Liver (tissue), 8 donors: ENCODE measurements at regions not wholly inside any gene's neighbourhood (a gene's known extent, or its start where the extent isn't known, plus 50 kb on each side); places are given as distances from the start of the nearest gene placed in this dataset.

Source experiments
- DNase-seq: peaks from one replicate; pipeline ENCODE4 v3.0.0-alpha.2; 2017; ENCODE audit warnings: low spot score
- H3K27ac ChIP-seq, 2 donors: one replicate each; pipeline ENCODE4 v1.7.0; 2013; ENCODE audit warnings: inconsistent platforms in 2 of 2, low read length in 2 of 2, control low read depth in 1 of 2, low read depth in 1 of 2, mild to moderate bottlenecking in 1 of 2
- H3K27me3 ChIP-seq, 4 donors: one replicate each; pipeline versions ENCODE4 v1.6.1 to v1.7.0; 2013; ENCODE audit warnings: low read length in 3 of 4, inconsistent platforms in 1 of 4, mild to moderate bottlenecking in 1 of 4, moderate library complexity in 1 of 4; ENCODE audit not compliant: control insufficient read depth in 4 of 4, insufficient read depth in 4 of 4
- H3K36me3 ChIP-seq, 4 donors: one replicate each; pipeline versions ENCODE4 v1.6.1 to v1.7.0; 2013; ENCODE audit warnings: low read length in 3 of 4, mild to moderate bottlenecking in 3 of 4, low read depth in 1 of 4, moderate library complexity in 1 of 4; ENCODE audit not compliant: control insufficient read depth in 4 of 4, insufficient read depth in 3 of 4
- H3K4me1 ChIP-seq, 4 donors: one replicate each; pipeline versions ENCODE4 v1.6.1 to v1.7.0; 2013; ENCODE audit warnings: low read length in 3 of 4, mild to moderate bottlenecking in 3 of 4, moderate library complexity in 1 of 4; ENCODE audit not compliant: control insufficient read depth in 4 of 4, insufficient read depth in 4 of 4
- H3K4me3 ChIP-seq, 3 donors: one replicate each; pipeline versions ENCODE4 v1.6.1 to v1.7.0; 2013; ENCODE audit warnings: low read length in 3 of 3, control low read depth in 1 of 3, low read depth in 1 of 3, mild to moderate bottlenecking in 1 of 3
- H3K9ac ChIP-seq, 2 donors: one replicate each; pipeline ENCODE4 v1.7.0; 2013; ENCODE audit warnings: low read length in 2 of 2, mild to moderate bottlenecking in 2 of 2, moderate library complexity in 2 of 2, control low read depth in 1 of 2, low read depth in 1 of 2
- H3K9me3 ChIP-seq, 4 donors: one replicate each; pipeline versions ENCODE4 v1.6.1 to v1.7.0; 2013; ENCODE audit warnings: low read length in 3 of 4; ENCODE audit not compliant: control insufficient read depth in 4 of 4
- CTCF ChIP-seq: fragments of 150-350 bp; IDR thresholded peaks from 2 replicates; pipeline ENCODE4 v1.5.1; 2017; ENCODE audit warnings: improper control_type of control experiment, low read depth, low read length; ENCODE audit not compliant: missing input control
- EGR1 ChIP-seq, 2 donors: IDR thresholded peaks; 2 replicates each; pipeline ENCODE4 v1.6.1; 2016 to 2018; ENCODE audit warnings: antibody characterized with exemption in 2 of 2, low read depth in 2 of 2
- FOXA1 ChIP-seq: IDR thresholded peaks from 2 replicates; pipeline ENCODE4 v1.6.1; 2016; ENCODE audit warnings: antibody characterized with exemption
- FOXA2 ChIP-seq: IDR thresholded peaks from 2 replicates; pipeline ENCODE4 v1.6.1; 2016; ENCODE audit warnings: antibody characterized with exemption
- GABPA ChIP-seq, 2 donors: IDR thresholded peaks in 1 of 2; conservative IDR thresholded peaks in 1 of 2; 2 replicates each; pipeline ENCODE4 v1.6.1; 2016; ENCODE audit warnings: antibody characterized with exemption in 2 of 2, mild to moderate bottlenecking in 1 of 2, moderate library complexity in 1 of 2
- HNF4G ChIP-seq: IDR thresholded peaks from 2 replicates; pipeline ENCODE4 v1.6.1; 2016; ENCODE audit warnings: antibody characterized with exemption
- MAX ChIP-seq: IDR thresholded peaks from 2 replicates; pipeline ENCODE4 v1.6.1; 2016; ENCODE audit warnings: antibody characterized with exemption
- NR2F2 ChIP-seq: IDR thresholded peaks from 2 replicates; pipeline ENCODE4 v1.6.1; 2016; ENCODE audit warnings: antibody characterized with exemption
- RAD21 ChIP-seq, 2 donors: IDR thresholded peaks; 2 replicates each; pipeline ENCODE4 v1.6.1; 2016; ENCODE audit warnings: antibody characterized with exemption in 2 of 2, mild to moderate bottlenecking in 2 of 2
- REST ChIP-seq: IDR thresholded peaks from 2 replicates; pipeline ENCODE4 v1.6.1; 2016; ENCODE audit warnings: antibody characterized with exemption, mild to moderate bottlenecking
- RXRA ChIP-seq, 2 donors: IDR thresholded peaks; 2 replicates each; pipeline ENCODE4 v1.6.1; 2017 to 2018; ENCODE audit warnings: antibody characterized with exemption in 2 of 2, mild to moderate bottlenecking in 1 of 2
- SP1 ChIP-seq: IDR thresholded peaks from 2 replicates; pipeline ENCODE4 v1.6.1; 2018; ENCODE audit warnings: antibody characterized with exemption, mild to moderate bottlenecking
- YY1 ChIP-seq: IDR thresholded peaks from 2 replicates; pipeline ENCODE4 v1.6.1; 2016; ENCODE audit warnings: antibody characterized with exemption, mild to moderate bottlenecking
- ZBTB33 ChIP-seq: IDR thresholded peaks from 2 replicates; pipeline ENCODE4 v1.6.1; 2016; ENCODE audit warnings: antibody characterized with exemption
- WGBS: extraction: QIAGEN DNeasy Blood & Tissue Kit; methylation state at CpG from one replicate; pipeline ENCODE4 v1.1.7; 2013; 5-methylcytosine and 5-hydroxymethylcytosine counted together
- donor health status: healthy.
- donor health status: healthy.
- donor health status: healthy.
- donor health status: healthy.
- donor health status: healthy.

GRCh38 chr1:199357599-199357998 is 669.9 kb upstream of the NR5A2 start:
- no peaks in the 10 kb centered on the region for H3K27me3 ChIP-seq
- H3K36me3 ChIP-seq = no peaks in the 10 kb centered on the region
- no peaks in the 10 kb centered on the region for H3K9me3 ChIP-seq
- no peak for TF ChIP-seq FOXA2
- DNase-seq = no peak
- WGBS = 83% methylated on average over 3 of the region's 3 CpGs
- no peak overlapping the region for H3K27ac ChIP-seq
- H3K4me1 ChIP-seq = no peaks in the 10 kb centered on the region
- H3K9ac ChIP-seq = no peak overlapping the region
- no peak overlapping the region for H3K4me3 ChIP-seq

GRCh38 chr1:199362996-199363395 is 664.5 kb upstream of the NR5A2 start:
- H3K9me3 ChIP-seq = no peaks in the 10 kb centered on the region
- 83% methylated on average over 1 of the region's 1 CpG for WGBS
- no peaks in the 10 kb centered on the region for H3K27me3 ChIP-seq
- no peaks in the 10 kb centered on the region for H3K36me3 ChIP-seq
- TF ChIP-seq YY1 (no peak), MAX (no peak)
- no peak overlapping the region for H3K4me3 ChIP-seq
- H3K9ac ChIP-seq = no peak overlapping the region
- no peak for DNase-seq
- no peaks in the 10 kb centered on the region for H3K4me1 ChIP-seq
- no peak overlapping the region for H3K27ac ChIP-seq

- no peaks in the 10 kb centered on the region for H3K36me3 ChIP-seq
- 44% methylated on average over 2 of the region's 2 CpGs for WGBS
- TF ChIP-seq RAD21 (IDR thresholded peaks at IDR 0.05) = no peak
- TF ChIP-seq FOXA2 = no peak
- no peak for TF ChIP-seq EGR1 (IDR thresholded peaks at IDR 0.05; ENCODE audit: low read depth in 2 of 2)
- no peak for TF ChIP-seq SP1
- TF ChIP-seq FOXA1 = no peak
- TF ChIP-seq REST = no peak
- no peaks in the 10 kb centered on the region for H3K27me3 ChIP-seq
- no peaks in the 10 kb centered on the region for H3K4me1 ChIP-seq
- H3K4me3 ChIP-seq = no peak overlapping the region
- no peak overlapping the region for H3K27ac ChIP-seq
- DNase-seq = no peak
- H3K9me3 ChIP-seq = no peaks in the 10 kb centered on the region
- no peak overlapping the region for H3K9ac ChIP-seq
Observed at GRCh38 chr1:199373139-199373538, 654.4 kb upstream of the NR5A2 start.

- WGBS = 75% methylated on average over 1 of the region's 1 CpG
- no peak overlapping the region for H3K4me3 ChIP-seq
- DNase-seq = no peak
- no peaks in the 10 kb centered on the region for H3K9me3 ChIP-seq
- TF ChIP-seq EGR1 (IDR thresholded peaks at IDR 0.05; ENCODE audit: low read depth in 2 of 2) = no peak
- no peak for TF ChIP-seq NR2F2
- no peak for TF ChIP-seq FOXA1
- TF ChIP-seq RXRA (IDR thresholded peaks at IDR 0.05) = no peak
- TF ChIP-seq HNF4G = no peak
- no peak for TF ChIP-seq MAX
- TF ChIP-seq CTCF = no peak
- no peak for TF ChIP-seq SP1
- TF ChIP-seq RAD21 (IDR thresholded peaks at IDR 0.05) = no peak
- no peak for TF ChIP-seq ZBTB33
- no peak for TF ChIP-seq GABPA (IDR thresholded peaks at IDR 0.05 in 1 of 2, conservative IDR thresholded peaks at IDR 0.05 in 1 of 2)
- TF ChIP-seq FOXA2 = no peak
- no peaks in the 10 kb centered on the region for H3K36me3 ChIP-seq
- H3K27ac ChIP-seq = no peak overlapping the region
- no peaks in the 10 kb centered on the region for H3K27me3 ChIP-seq
- H3K9ac ChIP-seq = no peak overlapping the region
- no peaks in the 10 kb centered on the region for H3K4me1 ChIP-seq
Observed at GRCh38 chr1:199377211-199377610, 650.3 kb upstream of the NR5A2 start.
